Activated gamma-delta T cell treated with Interleukin-2 at 50 U/mL for 16 hours (primary cell): ENCODE measurements at regions not wholly inside any gene's neighbourhood (a gene's known extent, or its start where the extent isn't known, plus 50 kb on each side); places are given as distances from the start of the nearest gene placed in this dataset.

Experiments used
- DNase-seq: peaks from one replicate; pipeline ENCODE4 v3.0.0-alpha.2; 2020

DNA sequence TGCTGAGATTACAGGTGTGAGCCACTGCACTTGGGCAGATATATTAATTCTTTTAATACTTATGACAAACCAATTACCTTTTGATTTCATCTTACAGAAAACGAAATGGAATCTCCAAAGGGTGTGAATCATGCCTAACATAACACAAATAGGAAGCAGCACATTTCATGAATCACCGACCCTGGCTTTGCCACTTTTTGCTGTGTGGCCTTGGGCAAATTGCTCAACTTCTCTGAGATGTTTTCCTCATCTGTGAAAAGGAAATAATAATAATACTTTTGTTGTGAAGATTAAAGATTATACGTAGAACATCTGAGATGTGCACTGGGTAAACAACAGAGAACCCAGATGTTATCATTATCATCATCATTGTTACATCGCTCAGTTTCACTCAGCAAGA is 50.7 kb upstream of the FREM1 start:
- DNase-seq: no peak
